WTC11 (cell line): ENCODE measurements at regions not wholly inside any gene's neighbourhood (a gene's known extent, or its start where the extent isn't known, plus 50 kb on each side); places are given as distances from the start of the nearest gene placed in this dataset.
"Not testable (repeated sequence)": the region's sequence is repeated elsewhere in the genome, so short reads cannot be mapped to it uniquely, and the experiment has no call there.

Experiments used
- ATAC-seq: fragments of 200-7000 bp; cut with Tn5 transposase; 2 replicates; pipeline ENCODE4 v1.10.0; 2021; ENCODE audit warnings: mild to moderate bottlenecking, moderate library complexity
- CTCF ChIA-PET: fragments of 300-600 bp; sonication (Branson Sonifier 250); formaldehyde crosslinking; loops from one replicate; lab custom pipeline; 2021; ENCODE audit warnings: antibody characterized with exemption; lab: Charles Lee
- POLR2A ChIA-PET: fragments of 350-600 bp; sonication (Branson Sonifier 250); formaldehyde crosslinking; loops from one replicate; lab custom pipeline; 2021; ENCODE audit warnings: antibody characterized with exemption; lab: Charles Lee
- DNase-seq: peaks from one replicate; pipeline ENCODE4 v3.0.0; 2021; ENCODE audit warnings: low spot score
- H3K27ac Mint-ChIP-seq: 2 replicates; pipeline ENCODE4 v1.8.0; 2021; ENCODE audit warnings: mixed read lengths
- H3K27me3 Mint-ChIP-seq: 2 replicates; pipeline ENCODE4 v1.8.0; 2021; ENCODE audit warnings: low read depth, mild to moderate bottlenecking, moderate library complexity, mixed read lengths
- H3K36me3 Mint-ChIP-seq: 2 replicates; pipeline ENCODE4 v1.8.0; 2021; ENCODE audit warnings: mixed read lengths
- H3K4me1 Mint-ChIP-seq: 2 replicates; pipeline ENCODE4 v1.8.0; 2022; ENCODE audit warnings: mixed read lengths
- H3K4me3 Mint-ChIP-seq: 2 replicates; pipeline ENCODE4 v1.8.0; 2021; ENCODE audit warnings: mild to moderate bottlenecking, moderate library complexity, mixed read lengths
- H3K9me3 Mint-ChIP-seq: 2 replicates; pipeline ENCODE4 v1.8.0; 2021; ENCODE audit warnings: mixed read lengths
- CREM ChIP-seq: sonication (generic); formaldehyde crosslinking; IDR thresholded peaks from 2 replicates; pipeline ENCODE4 v1.8.1; 2022; ENCODE audit warnings: mild to moderate bottlenecking, missing genetic modification reagents, moderate library complexity
- ELF4 ChIP-seq: sonication (generic); formaldehyde crosslinking; IDR thresholded peaks from 2 replicates; pipeline ENCODE4 v1.8.1; 2022; ENCODE audit warnings: low read depth, mild to moderate bottlenecking, moderate library complexity, missing genetic modification reagents
- EMX1 ChIP-seq: fragments of 250-450 bp; sonication (Bioruptor Pico); IDR thresholded peaks from 2 replicates; pipeline ENCODE4 v1.8.0; 2021; ENCODE audit warnings: mild to moderate bottlenecking
- FOXP1 ChIP-seq: sonication (generic); formaldehyde crosslinking; IDR thresholded peaks from 2 replicates; pipeline ENCODE4 v1.8.0; 2022; ENCODE audit warnings: missing genetic modification reagents, mild to moderate bottlenecking, moderate library complexity, borderline replicate concordance
- HMGA2 ChIP-seq: fragments of 250-450 bp; sonication (Bioruptor Pico); IDR thresholded peaks from 2 replicates; pipeline ENCODE4 v1.4.0; 2021; ENCODE audit warnings: mild to moderate bottlenecking, moderate library complexity
- JUN ChIP-seq: sonication (generic); formaldehyde crosslinking; IDR thresholded peaks from 2 replicates; pipeline ENCODE4 v1.8.0; 2023; ENCODE audit warnings: mild to moderate bottlenecking, missing genetic modification reagents
- KAT7 ChIP-seq: sonication (generic); formaldehyde crosslinking; IDR thresholded peaks from 2 replicates; pipeline ENCODE4 v1.8.1; 2023; ENCODE audit warnings: missing genetic modification reagents, mild to moderate bottlenecking, borderline replicate concordance
- MYBL2 ChIP-seq: sonication (generic); formaldehyde crosslinking; IDR thresholded peaks from 2 replicates; pipeline ENCODE4 v1.8.1; 2023; ENCODE audit warnings: mild to moderate bottlenecking, moderate library complexity, missing genetic modification reagents
- NR1H2 ChIP-seq: sonication (generic); formaldehyde crosslinking; IDR thresholded peaks from 2 replicates; pipeline ENCODE4 v1.9.0; 2021; ENCODE audit warnings: mild to moderate bottlenecking, moderate library complexity, missing genetic modification reagents
- OVOL2 ChIP-seq: fragments of 250-450 bp; sonication (Bioruptor Pico); IDR thresholded peaks from 2 replicates; pipeline ENCODE4 v1.9.0; 2021; ENCODE audit warnings: mild to moderate bottlenecking, borderline replicate concordance
- RELA ChIP-seq: sonication (generic); formaldehyde crosslinking; IDR thresholded peaks from 2 replicates; pipeline ENCODE4 v1.8.1; 2022; ENCODE audit warnings: missing genetic modification reagents, mild to moderate bottlenecking, borderline replicate concordance
- SOX15 ChIP-seq: fragments of 250-450 bp; sonication (Bioruptor Pico); IDR thresholded peaks from 2 replicates; pipeline ENCODE4 v1.9.0; 2021; ENCODE audit warnings: mild to moderate bottlenecking
- TCF7 ChIP-seq: sonication (generic); formaldehyde crosslinking; IDR thresholded peaks from 2 replicates; pipeline ENCODE4 v1.8.0; 2022; ENCODE audit warnings: mild to moderate bottlenecking, low read depth, missing genetic modification reagents, moderate library complexity
- TEAD1 ChIP-seq: sonication (generic); formaldehyde crosslinking; IDR thresholded peaks from 2 replicates; pipeline ENCODE4 v1.8.0; 2022; ENCODE audit warnings: mild to moderate bottlenecking, missing genetic modification reagents
- ZNF121 ChIP-seq: sonication (generic); formaldehyde crosslinking; IDR thresholded peaks from 2 replicates; pipeline ENCODE4 v1.8.0; 2023; ENCODE audit warnings: missing genetic modification reagents
- ZNF423 ChIP-seq: fragments of 250-450 bp; sonication (Bioruptor Pico); IDR thresholded peaks from 2 replicates; pipeline ENCODE4 v2.1.2; 2022; ENCODE audit warnings: mild to moderate bottlenecking, moderate library complexity
- ZNF671 ChIP-seq: fragments of 250-450 bp; sonication (Bioruptor Pico); IDR thresholded peaks from 2 replicates; pipeline ENCODE4 v1.8.0; 2021; ENCODE audit warnings: mild to moderate bottlenecking
- TF ChIP-seq, protein P1 (sequence below): sonication (generic); formaldehyde crosslinking; IDR thresholded peaks from 2 replicates; pipeline ENCODE4 v1.8.0; 2022; ENCODE audit warnings: mild to moderate bottlenecking, missing genetic modification reagents
- TF ChIP-seq, protein P2 (sequence below): fragments of 200-600 bp; IDR thresholded peaks from 2 replicates; pipeline ENCODE4 v1.8.0; 2022; ENCODE audit warnings: antibody characterized with exemption
- TF ChIP-seq, protein P3 (sequence below): sonication (generic); formaldehyde crosslinking; IDR thresholded peaks from 2 replicates; pipeline ENCODE4 v1.8.0; 2023; ENCODE audit warnings: mild to moderate bottlenecking, missing genetic modification reagents
- TF ChIP-seq, protein P4 (sequence below): fragments of 250-450 bp; sonication (Bioruptor Pico); IDR thresholded peaks from 2 replicates; pipeline ENCODE4 v1.9.0; 2021; ENCODE audit warnings: moderate library complexity, mild to moderate bottlenecking, inconsistent platforms, borderline replicate concordance
- TF ChIP-seq, protein P5 (sequence below): sonication (generic); formaldehyde crosslinking; IDR thresholded peaks from 2 replicates; pipeline ENCODE4 v1.8.1; 2023; ENCODE audit warnings: mild to moderate bottlenecking, moderate library complexity, missing genetic modification reagents

DNA sequence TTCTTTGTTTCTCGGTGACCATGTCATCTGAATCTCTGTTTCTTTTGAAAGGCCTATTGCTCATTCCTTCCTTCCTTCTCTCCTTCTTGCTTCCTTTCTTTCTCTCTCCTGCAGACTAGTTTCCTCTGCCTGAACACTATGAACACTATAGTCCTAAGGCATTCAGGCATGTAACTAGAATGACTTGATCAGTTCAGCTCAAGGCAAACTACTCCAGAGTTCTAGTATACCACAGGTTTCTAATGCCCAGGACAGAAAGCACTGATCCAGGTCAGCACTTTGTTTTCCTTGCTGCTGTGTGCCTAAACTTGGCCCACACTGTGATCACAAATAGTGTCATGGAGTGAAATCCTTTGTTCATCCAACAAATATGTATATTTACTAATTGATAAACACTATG lies 324.1 kb upstream of the GJE1 start:
- CTCF ChIA-PET: no interaction called here
- peak overlapping the region; percentile 87 for H3K27ac Mint-ChIP-seq
- no peak for DNase-seq

DNA sequence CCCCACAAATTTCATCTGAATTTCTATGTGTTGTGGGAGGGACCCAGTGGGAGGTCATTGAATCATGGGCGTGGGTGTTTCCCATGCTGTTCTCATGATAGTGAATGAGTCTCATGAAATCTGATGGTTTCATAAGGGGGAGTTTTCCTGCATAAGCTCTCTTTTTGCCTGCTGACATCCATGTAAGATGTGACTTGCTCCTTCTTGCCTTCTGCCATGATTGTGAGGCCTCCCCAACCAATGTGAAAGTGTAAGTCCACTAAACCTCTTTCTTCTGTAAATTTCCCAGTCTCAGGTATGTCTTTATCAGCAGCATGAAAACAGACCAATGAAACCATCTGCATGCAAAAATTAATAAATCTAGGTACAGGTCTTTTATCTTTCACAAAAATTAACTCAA lies 331.8 kb upstream of the GJE1 start:
- H3K4me3 Mint-ChIP-seq, H3K27ac Mint-ChIP-seq, POLR2A ChIA-PET, H3K4me1 Mint-ChIP-seq, ATAC-seq, DNase-seq, H3K27me3 Mint-ChIP-seq: not testable (repeated sequence)
- peaks cover 32% of the 10 kb centered on the region for H3K9me3 Mint-ChIP-seq
- H3K36me3 Mint-ChIP-seq: peaks cover 26% of the 10 kb centered on the region
- CTCF ChIA-PET: interaction anchor here (0.7 kb wide), 1 partner anchor 401 kb away, joined by 4 read pairs; no protein-coding TSS in a partner anchor

More for the DNA sequence above, 324.1 kb upstream of the GJE1 start:
- POLR2A ChIA-PET: no interaction called here
- Mint-ChIP-seq H3K27me3 (no peaks in the 10 kb centered on the region), H3K4me3 (no peak overlapping the region), H3K4me1 (peaks cover 35% of the 10 kb centered on the region), H3K36me3 (no peaks in the 10 kb centered on the region), H3K9me3 (no peaks in the 10 kb centered on the region)
- peak; percentile 51 for ATAC-seq
- no peak for TF ChIP-seq ZNF671 (CRISPR knock-in tag)
- TF ChIP-seq SOX15 (CRISPR knock-in tag): no peak
- TF ChIP-seq, protein P1, sequence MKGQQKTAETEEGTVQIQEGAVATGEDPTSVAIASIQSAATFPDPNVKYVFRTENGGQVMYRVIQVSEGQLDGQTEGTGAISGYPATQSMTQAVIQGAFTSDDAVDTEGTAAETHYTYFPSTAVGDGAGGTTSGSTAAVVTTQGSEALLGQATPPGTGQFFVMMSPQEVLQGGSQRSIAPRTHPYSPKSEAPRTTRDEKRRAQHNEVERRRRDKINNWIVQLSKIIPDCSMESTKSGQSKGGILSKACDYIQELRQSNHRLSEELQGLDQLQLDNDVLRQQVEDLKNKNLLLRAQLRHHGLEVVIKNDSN (CRISPR knock-in tag): no peak
- TF ChIP-seq TCF7: no peak
- TF ChIP-seq ZNF423 (CRISPR knock-in tag): no peak
- no peak for TF ChIP-seq KAT7 (CRISPR knock-in tag)
- TF ChIP-seq, protein P2, sequence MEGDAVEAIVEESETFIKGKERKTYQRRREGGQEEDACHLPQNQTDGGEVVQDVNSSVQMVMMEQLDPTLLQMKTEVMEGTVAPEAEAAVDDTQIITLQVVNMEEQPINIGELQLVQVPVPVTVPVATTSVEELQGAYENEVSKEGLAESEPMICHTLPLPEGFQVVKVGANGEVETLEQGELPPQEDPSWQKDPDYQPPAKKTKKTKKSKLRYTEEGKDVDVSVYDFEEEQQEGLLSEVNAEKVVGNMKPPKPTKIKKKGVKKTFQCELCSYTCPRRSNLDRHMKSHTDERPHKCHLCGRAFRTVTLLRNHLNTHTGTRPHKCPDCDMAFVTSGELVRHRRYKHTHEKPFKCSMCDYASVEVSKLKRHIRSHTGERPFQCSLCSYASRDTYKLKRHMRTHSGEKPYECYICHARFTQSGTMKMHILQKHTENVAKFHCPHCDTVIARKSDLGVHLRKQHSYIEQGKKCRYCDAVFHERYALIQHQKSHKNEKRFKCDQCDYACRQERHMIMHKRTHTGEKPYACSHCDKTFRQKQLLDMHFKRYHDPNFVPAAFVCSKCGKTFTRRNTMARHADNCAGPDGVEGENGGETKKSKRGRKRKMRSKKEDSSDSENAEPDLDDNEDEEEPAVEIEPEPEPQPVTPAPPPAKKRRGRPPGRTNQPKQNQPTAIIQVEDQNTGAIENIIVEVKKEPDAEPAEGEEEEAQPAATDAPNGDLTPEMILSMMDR: no peak
- TF ChIP-seq RELA: no peak
- no peak for TF ChIP-seq HMGA2
- TF ChIP-seq CREM: no peak

DNA sequence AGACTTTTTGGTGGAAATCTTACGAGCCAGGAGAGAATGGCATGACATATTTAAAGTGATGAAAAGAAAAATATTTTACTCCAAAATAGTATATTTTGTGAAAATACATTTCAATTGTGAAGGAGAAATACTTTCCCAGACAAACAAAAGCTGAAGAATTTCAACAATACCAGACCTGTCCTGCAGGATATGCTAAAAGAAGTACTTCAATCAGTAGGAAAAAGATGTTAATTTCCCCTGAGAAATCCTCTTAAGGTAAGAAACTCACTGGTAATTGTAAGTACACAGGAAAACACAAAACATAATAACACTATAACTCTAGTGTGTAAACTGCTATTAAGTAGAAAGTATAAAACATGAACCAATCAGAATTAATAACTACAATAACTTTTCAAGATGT lies 341.8 kb upstream of the GJE1 start:
- Mint-ChIP-seq H3K9me3 (peaks cover 28% of the 10 kb centered on the region), H3K4me1 (peaks cover 36% of the 10 kb centered on the region), H3K27ac (peak overlapping the region; percentile 96), H3K27me3 (no peaks in the 10 kb centered on the region), H3K36me3 (peaks cover 17% of the 10 kb centered on the region), H3K4me3 (peak overlapping the region; percentile 26; the same call in 1 of the 2 replicates)
- CTCF ChIA-PET: interaction anchor here (0.9 kb wide), 1 partner anchor 199 kb away, joined by 3 read pairs; no protein-coding TSS in a partner anchor
- no peak for DNase-seq
- POLR2A ChIA-PET: no interaction called here
- ATAC-seq: peak; percentile 53
- TF ChIP-seq MYBL2 (CRISPR knock-in tag): no peak
- TF ChIP-seq JUN (CRISPR knock-in tag): no peak
- no peak for TF ChIP-seq ZNF423 (CRISPR knock-in tag)
- TF ChIP-seq ELF4 (CRISPR knock-in tag): no peak
- TF ChIP-seq, protein P3, sequence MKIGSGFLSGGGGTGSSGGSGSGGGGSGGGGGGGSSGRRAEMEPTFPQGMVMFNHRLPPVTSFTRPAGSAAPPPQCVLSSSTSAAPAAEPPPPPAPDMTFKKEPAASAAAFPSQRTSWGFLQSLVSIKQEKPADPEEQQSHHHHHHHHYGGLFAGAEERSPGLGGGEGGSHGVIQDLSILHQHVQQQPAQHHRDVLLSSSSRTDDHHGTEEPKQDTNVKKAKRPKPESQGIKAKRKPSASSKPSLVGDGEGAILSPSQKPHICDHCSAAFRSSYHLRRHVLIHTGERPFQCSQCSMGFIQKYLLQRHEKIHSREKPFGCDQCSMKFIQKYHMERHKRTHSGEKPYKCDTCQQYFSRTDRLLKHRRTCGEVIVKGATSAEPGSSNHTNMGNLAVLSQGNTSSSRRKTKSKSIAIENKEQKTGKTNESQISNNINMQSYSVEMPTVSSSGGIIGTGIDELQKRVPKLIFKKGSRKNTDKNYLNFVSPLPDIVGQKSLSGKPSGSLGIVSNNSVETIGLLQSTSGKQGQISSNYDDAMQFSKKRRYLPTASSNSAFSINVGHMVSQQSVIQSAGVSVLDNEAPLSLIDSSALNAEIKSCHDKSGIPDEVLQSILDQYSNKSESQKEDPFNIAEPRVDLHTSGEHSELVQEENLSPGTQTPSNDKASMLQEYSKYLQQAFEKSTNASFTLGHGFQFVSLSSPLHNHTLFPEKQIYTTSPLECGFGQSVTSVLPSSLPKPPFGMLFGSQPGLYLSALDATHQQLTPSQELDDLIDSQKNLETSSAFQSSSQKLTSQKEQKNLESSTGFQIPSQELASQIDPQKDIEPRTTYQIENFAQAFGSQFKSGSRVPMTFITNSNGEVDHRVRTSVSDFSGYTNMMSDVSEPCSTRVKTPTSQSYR (CRISPR knock-in tag): no peak
- TF ChIP-seq EMX1 (CRISPR knock-in tag): no peak
- TF ChIP-seq ZNF121: no peak
- TF ChIP-seq TEAD1 (CRISPR knock-in tag): no peak
- TF ChIP-seq RELA: no peak
- TF ChIP-seq, protein P1 (CRISPR knock-in tag): no peak
- TF ChIP-seq, protein P4, sequence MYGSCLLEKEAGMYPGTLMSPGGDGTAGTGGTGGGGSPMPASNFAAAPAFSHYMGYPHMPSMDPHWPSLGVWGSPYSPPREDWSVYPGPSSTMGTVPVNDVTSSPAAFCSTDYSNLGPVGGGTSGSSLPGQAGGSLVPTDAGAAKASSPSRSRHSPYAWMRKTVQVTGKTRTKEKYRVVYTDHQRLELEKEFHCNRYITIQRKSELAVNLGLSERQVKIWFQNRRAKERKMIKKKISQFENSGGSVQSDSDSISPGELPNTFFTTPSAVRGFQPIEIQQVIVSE: no peak
- TF ChIP-seq, protein P5, sequence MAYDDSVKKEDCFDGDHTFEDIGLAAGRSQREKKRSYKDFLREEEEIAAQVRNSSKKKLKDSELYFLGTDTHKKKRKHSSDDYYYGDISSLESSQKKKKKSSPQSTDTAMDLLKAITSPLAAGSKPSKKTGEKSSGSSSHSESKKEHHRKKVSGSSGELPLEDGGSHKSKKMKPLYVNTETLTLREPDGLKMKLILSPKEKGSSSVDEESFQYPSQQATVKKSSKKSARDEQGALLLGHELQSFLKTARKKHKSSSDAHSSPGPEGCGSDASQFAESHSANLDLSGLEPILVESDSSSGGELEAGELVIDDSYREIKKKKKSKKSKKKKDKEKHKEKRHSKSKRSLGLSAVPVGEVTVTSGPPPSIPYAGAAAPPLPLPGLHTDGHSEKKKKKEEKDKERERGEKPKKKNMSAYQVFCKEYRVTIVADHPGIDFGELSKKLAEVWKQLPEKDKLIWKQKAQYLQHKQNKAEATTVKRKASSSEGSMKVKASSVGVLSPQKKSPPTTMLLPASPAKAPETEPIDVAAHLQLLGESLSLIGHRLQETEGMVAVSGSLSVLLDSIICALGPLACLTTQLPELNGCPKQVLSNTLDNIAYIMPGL: no peak
- TF ChIP-seq OVOL2: no peak
- no peak for TF ChIP-seq FOXP1 (CRISPR knock-in tag)
- no peak for TF ChIP-seq NR1H2 (CRISPR knock-in tag)
